NCI-H510A treated with DMSO at 0.1 percent for 48 hours (cell line): ENCODE measurements at regions not wholly inside any gene's neighbourhood (a gene's known extent, or its start where the extent isn't known, plus 50 kb on each side); places are given as distances from the start of the nearest gene placed in this dataset.
"Not testable (repeated sequence)": the region's sequence is repeated elsewhere in the genome, so short reads cannot be mapped to it uniquely, and the experiment has no call there.

Source experiments
- DNase-seq: peaks from one replicate; lab custom pipeline; 2025; lab: John Stamatoyannopoulos, UW

GRCh38 chr5:17828681-17829080 is 194.4 kb downstream of the TAF11L14 start:
- no peak for DNase-seq

GRCh38 chr5:17829456-17829855 is 195.2 kb downstream of the TAF11L14 start:
- DNase-seq, result no peak

GRCh38 chr5:17831279-17831678 is 197.0 kb downstream of the TAF11L14 start:
- DNase-seq, result no peak

- no peak for DNase-seq
These were observed 198.9 kb downstream of the TAF11L14 start for GRCh38 chr5:17832949-17833745.

GRCh38 chr5:17837757-17838156 is 203.5 kb downstream of the TAF11L14 start:
- DNase-seq, result no peak

- DNase-seq, result no peak
These were observed 204.2 kb downstream of the TAF11L14 start for GRCh38 chr5:17838469-17838868.

GRCh38 chr5:17839848-17840247 is 205.6 kb downstream of the TAF11L14 start:
- DNase-seq, result no peak

GRCh38 chr5:17846496-17846895 is 212.2 kb downstream of the TAF11L14 start:
- DNase-seq, result no peak

GRCh38 chr5:17847286-17847685 is 213.0 kb downstream of the TAF11L14 start:
- no peak for DNase-seq

- no peak for DNase-seq
These were observed 217.9 kb downstream of the TAF11L14 start for GRCh38 chr5:17852111-17852510.

GRCh38 chr5:17852740-17853139 is 218.5 kb downstream of the TAF11L14 start:
- no peak for DNase-seq

GRCh38 chr5:17854901-17855300 is 220.6 kb downstream of the TAF11L14 start:
- no peak for DNase-seq

- DNase-seq, result no peak
These were observed 226.5 kb downstream of the TAF11L14 start for GRCh38 chr5:17860660-17861315.

- not testable (repeated sequence) for DNase-seq
These were observed 230.6 kb downstream of the TAF11L14 start for GRCh38 chr5:17864903-17865302.

GRCh38 chr5:17865966-17866365 is 231.7 kb downstream of the TAF11L14 start:
- not testable (repeated sequence) for DNase-seq

GRCh38 chr5:17872204-17872603 is 237.9 kb downstream of the TAF11L14 start:
- DNase-seq, result no peak

GRCh38 chr5:17878541-17878940 is 244.3 kb downstream of the TAF11L14 start:
- no peak for DNase-seq

- DNase-seq, result no peak
These were observed 245.0 kb downstream of the TAF11L14 start for GRCh38 chr5:17879276-17879675.

- no peak for DNase-seq
These were observed 246.6 kb downstream of the TAF11L14 start for GRCh38 chr5:17880869-17881268.

- DNase-seq, result no peak
These were observed 248.7 kb downstream of the TAF11L14 start for GRCh38 chr5:17882760-17883488.

GRCh38 chr5:17888155-17888554 is 253.9 kb downstream of the TAF11L14 start:
- DNase-seq, result no peak

GRCh38 chr5:17890501-17890900 is 256.2 kb downstream of the TAF11L14 start:
- DNase-seq, result no peak

GRCh38 chr5:17891881-17892280 is 257.6 kb downstream of the TAF11L14 start:
- DNase-seq, result no peak
